GM23338 (cell line): ENCODE measurements at regions not wholly inside any gene's neighbourhood (a gene's known extent, or its start where the extent isn't known, plus 50 kb on each side); places are given as distances from the start of the nearest gene placed in this dataset.

Source experiments
- ATAC-seq: fragments of 200-7000 bp; cut with Tn5 transposase; 3 replicates; pipeline ENCODE4 v1.9.1; 2020
- DNase-seq: peaks from one replicate; pipeline ENCODE4 v3.0.0-alpha.2; 2015; ENCODE audit warnings: low spot score
- H2AFZ ChIP-seq: fragments of 200-600 bp; sonication (generic); 2 replicates; pipeline ENCODE4 v1.8.0; 2016; ENCODE audit warnings: antibody characterized with exemption, mild to moderate bottlenecking, moderate library complexity
- H3F3A ChIP-seq: fragments of 200-600 bp; sonication (generic); replicated peaks from 2 replicates; pipeline ENCODE4 v1.8.0; 2017; ENCODE audit warnings: antibody characterized with exemption, mixed run types, low read depth
- H3K27ac ChIP-seq: fragments of 200-600 bp; sonication (generic); 2 replicates; pipeline ENCODE4 v1.6.1; 2016; ENCODE audit warnings: low read depth
- H3K27me3 ChIP-seq: fragments of 200-600 bp; sonication (generic); 2 replicates; pipeline ENCODE4 v1.8.0; 2016; ENCODE audit warnings: mild to moderate bottlenecking, mixed run types, moderate library complexity; ENCODE audit not compliant: insufficient read depth
- H3K36me3 ChIP-seq: fragments of 200-600 bp; sonication (generic); 2 replicates; pipeline ENCODE4 v1.8.0; 2016; ENCODE audit warnings: mild to moderate bottlenecking; ENCODE audit not compliant: insufficient read depth
- H3K4me1 ChIP-seq: fragments of 200-600 bp; sonication (generic); 2 replicates; pipeline ENCODE4 v1.8.0; 2016; ENCODE audit warnings: mild to moderate bottlenecking, moderate library complexity; ENCODE audit not compliant: insufficient read depth
- H3K4me2 ChIP-seq: fragments of 200-600 bp; sonication (generic); 2 replicates; pipeline ENCODE4 v1.7.1; 2017; ENCODE audit warnings: mixed run types
- H3K4me3 ChIP-seq: fragments of 200-600 bp; sonication (generic); 2 replicates; pipeline ENCODE4 v1.6.1; 2016; ENCODE audit warnings: mixed run types
- H3K79me2 ChIP-seq: fragments of 200-600 bp; sonication (generic); replicated peaks from 2 replicates; pipeline ENCODE4 v1.8.0; 2017; ENCODE audit warnings: mild to moderate bottlenecking; ENCODE audit not compliant: insufficient read depth
- H3K9me2 ChIP-seq: fragments of 200-600 bp; sonication (generic); 2 replicates; pipeline ENCODE4 v1.8.0; 2017; ENCODE audit not compliant: insufficient read depth
- H4K20me1 ChIP-seq: fragments of 200-600 bp; sonication (generic); replicated peaks from 2 replicates; pipeline ENCODE4 v1.8.0; 2017; ENCODE audit warnings: mild to moderate bottlenecking; ENCODE audit not compliant: insufficient read depth
- H3K27ac Mint-ChIP-seq: 2 replicates; pipeline ENCODE4 v1.8.0; 2020; ENCODE audit warnings: inconsistent platforms, mild to moderate bottlenecking, moderate library complexity, mixed read lengths
- H3K27me3 Mint-ChIP-seq: 3 replicates; pipeline ENCODE4 v1.8.0; 2022; ENCODE audit warnings: low read depth, mild to moderate bottlenecking, moderate library complexity, mixed read lengths, inconsistent platforms; ENCODE audit not compliant: insufficient read depth, poor library complexity
- H3K36me3 Mint-ChIP-seq: 3 replicates; pipeline ENCODE4 v1.8.0; 2021; ENCODE audit warnings: low read depth, mild to moderate bottlenecking, inconsistent platforms, moderate library complexity, mixed read lengths
- H3K4me1 Mint-ChIP-seq: 3 replicates; pipeline ENCODE4 v1.8.0; 2020; ENCODE audit warnings: mild to moderate bottlenecking, inconsistent platforms, mixed read lengths
- H3K4me3 Mint-ChIP-seq: 3 replicates; pipeline ENCODE4 v1.8.0; 2021; ENCODE audit warnings: moderate library complexity, mild to moderate bottlenecking, inconsistent platforms, mixed read lengths
- H3K9me3 Mint-ChIP-seq: 3 replicates; pipeline ENCODE4 v1.8.0; 2020; ENCODE audit warnings: moderate library complexity, mild to moderate bottlenecking, inconsistent platforms, mixed read lengths
- CREB1 ChIP-seq: fragments of 250-450 bp; sonication (Bioruptor Pico); IDR thresholded peaks from 2 replicates; pipeline ENCODE4 v1.5.0; 2020; ENCODE audit warnings: low read depth, mild to moderate bottlenecking, moderate library complexity
- CTCF ChIP-seq, 2 experiments: fragments of 200-600 bp in 1 of 2; sonication (generic) in 1 of 2; conservative IDR thresholded peaks; 2 replicates each; pipeline versions ENCODE4 v1.5.1 to v1.6.1; 2016 to 2017; ENCODE audit warnings: antibody characterized with exemption in 2 of 2, low read depth in 2 of 2, mild to moderate bottlenecking in 2 of 2, moderate library complexity in 1 of 2
- ETS1 ChIP-seq: IDR thresholded peaks from 2 replicates; pipeline ENCODE4 v1.6.1; 2016; ENCODE audit warnings: antibody characterized with exemption
- EZH2 ChIP-seq: fragments of 200-600 bp; sonication (generic); IDR thresholded peaks from one replicate; pipeline ENCODE4 v1.8.0; 2017; ENCODE audit warnings: antibody characterized with exemption, mild to moderate bottlenecking, low read depth; ENCODE audit not compliant: unreplicated experiment
- EZH2phosphoT487 ChIP-seq: fragments of 200-600 bp; sonication (generic); IDR thresholded peaks from one replicate; pipeline ENCODE4 v1.8.1; 2018; ENCODE audit warnings: antibody characterized with exemption; ENCODE audit not compliant: unreplicated experiment
- REST ChIP-seq: IDR thresholded peaks from one replicate; pipeline ENCODE4 v1.6.1; 2018; ENCODE audit warnings: antibody characterized with exemption; ENCODE audit not compliant: unreplicated experiment
- STAT1 ChIP-seq: IDR thresholded peaks from one replicate; pipeline ENCODE4 v1.6.1; 2016; ENCODE audit warnings: antibody characterized with exemption; ENCODE audit not compliant: unreplicated experiment

- TF ChIP-seq CTCF (conservative IDR thresholded peaks at IDR 0.05; ENCODE audit: low read depth in 2 of 2) (no peak), CREB1 (CRISPR knock-in tag) (no peak), EZH2 (no peak), REST (no peak), ETS1 (no peak)
These were observed 1075.0 kb downstream of the CDH9 start (continued) for GRCh38 chr5:25963251-25964008.

- H4K20me1 ChIP-seq, result no peaks in the 10 kb centered on the region
- Mint-ChIP-seq H3K27me3 (no peaks in the 10 kb centered on the region), H3K36me3 (no peaks in the 10 kb centered on the region), H3K27ac (no peak overlapping the region), H3K4me1 (no peaks in the 10 kb centered on the region), H3K9me3 (no peaks in the 10 kb centered on the region), H3K4me3 (no peak overlapping the region)
- H3K9me2 ChIP-seq, result no peaks in the 10 kb centered on the region
- H3K4me3 ChIP-seq, result no peak overlapping the region
- H3K4me2 ChIP-seq, result no peak overlapping the region
- no peak overlapping the region for H2AFZ ChIP-seq
- no peaks in the 10 kb centered on the region for H3F3A ChIP-seq
- DNase-seq (no peak), ATAC-seq (no peak)
- H3K27ac ChIP-seq, result no peak overlapping the region
- no peaks in the 10 kb centered on the region for H3K36me3 ChIP-seq
- TF ChIP-seq EZH2phosphoT487, result no peak
- TF ChIP-seq STAT1, result no peak
- H3K79me2 ChIP-seq, result no peaks in the 10 kb centered on the region
- H3K27me3 ChIP-seq, result no peaks in the 10 kb centered on the region
- no peaks in the 10 kb centered on the region for H3K4me1 ChIP-seq
These were observed 1083.0 kb downstream of the CDH9 start for GRCh38 chr5:25955337-25955736.
